ENCODE measurements at regions not wholly inside any gene's neighbourhood (a gene's known extent, or its start where the extent isn't known, plus 50 kb on each side); places are given as distances from the start of the nearest gene placed in this dataset.

GRCh38 chr13:22014469-22014868, 343.6 kb downstream of the FGF9 start:
- DNase-seq: no peak

DNA sequence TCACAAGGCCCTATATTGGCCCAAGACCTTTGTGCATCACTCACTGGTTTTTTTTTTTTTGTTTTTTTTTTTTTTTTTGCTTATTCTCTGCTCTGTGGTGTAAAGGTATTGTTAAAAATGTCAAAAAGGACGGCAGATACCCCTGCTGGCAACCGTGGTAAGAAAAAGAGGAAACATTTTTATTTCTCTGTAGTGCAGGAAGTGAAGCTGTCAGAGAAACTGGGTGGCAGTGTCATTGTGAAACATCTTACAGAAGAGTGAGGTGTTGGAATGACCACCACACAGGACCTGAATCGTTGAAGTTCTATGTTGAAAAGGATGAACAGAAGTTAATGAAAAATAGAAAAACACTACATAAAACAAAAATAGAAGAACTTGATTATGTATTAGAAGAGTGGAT, 346.4 kb downstream of the FGF9 start:
- no peak for DNase-seq

DNA sequence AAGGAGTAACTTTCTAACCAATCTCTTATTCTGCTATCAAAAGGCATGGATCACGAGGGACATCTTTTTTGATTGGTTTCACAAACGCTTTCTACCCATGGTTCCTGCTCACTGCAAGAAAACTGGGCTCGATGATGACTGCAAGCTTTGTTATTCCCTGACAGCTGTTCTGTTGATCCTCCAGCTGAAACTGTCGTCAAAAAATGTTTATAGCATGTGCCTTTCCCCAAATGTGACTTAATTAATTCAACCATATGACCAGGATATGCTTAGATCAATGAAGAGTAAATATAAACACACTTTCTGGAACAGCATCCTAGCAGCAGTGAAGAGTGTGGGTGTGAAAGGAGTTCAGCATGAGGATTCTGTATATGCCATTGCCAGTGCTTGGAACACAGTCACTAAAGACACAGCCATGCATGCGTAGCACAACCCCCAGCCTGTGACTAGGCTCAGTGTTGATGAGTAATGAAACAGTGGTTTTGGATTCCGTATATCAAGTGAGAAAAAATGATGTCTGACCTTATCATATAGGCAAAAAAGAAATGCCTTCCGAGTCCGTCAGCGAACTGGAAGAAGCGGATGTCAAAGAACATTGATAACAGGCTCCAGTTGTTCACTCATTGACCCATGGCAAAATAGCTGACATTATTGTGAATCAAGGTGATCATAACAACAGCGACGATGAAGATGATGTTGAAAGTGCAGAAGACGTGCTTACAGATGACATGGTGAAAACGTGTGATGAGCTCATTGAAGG, 347.4 kb downstream of the FGF9 start:
- no peak for DNase-seq

DNA sequence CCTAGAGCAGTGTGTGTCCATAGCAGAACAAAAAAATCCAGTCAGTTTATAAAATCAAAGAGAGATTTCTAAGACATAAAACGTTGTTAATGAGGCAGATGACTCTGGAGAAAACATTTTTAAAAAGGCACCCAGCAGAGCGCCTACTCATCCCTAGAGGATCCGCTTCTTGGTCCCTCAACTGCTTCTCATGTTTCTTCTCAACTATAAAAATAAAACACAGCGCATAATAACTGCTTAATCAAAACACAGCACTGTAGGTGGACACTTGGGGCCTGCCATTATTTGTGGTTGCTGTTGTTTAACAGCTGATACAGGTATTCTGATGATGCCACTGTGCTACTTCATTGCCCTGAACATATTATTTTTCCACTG, 347.9 kb downstream of the FGF9 start:
- DNase-seq: no peak

DNA sequence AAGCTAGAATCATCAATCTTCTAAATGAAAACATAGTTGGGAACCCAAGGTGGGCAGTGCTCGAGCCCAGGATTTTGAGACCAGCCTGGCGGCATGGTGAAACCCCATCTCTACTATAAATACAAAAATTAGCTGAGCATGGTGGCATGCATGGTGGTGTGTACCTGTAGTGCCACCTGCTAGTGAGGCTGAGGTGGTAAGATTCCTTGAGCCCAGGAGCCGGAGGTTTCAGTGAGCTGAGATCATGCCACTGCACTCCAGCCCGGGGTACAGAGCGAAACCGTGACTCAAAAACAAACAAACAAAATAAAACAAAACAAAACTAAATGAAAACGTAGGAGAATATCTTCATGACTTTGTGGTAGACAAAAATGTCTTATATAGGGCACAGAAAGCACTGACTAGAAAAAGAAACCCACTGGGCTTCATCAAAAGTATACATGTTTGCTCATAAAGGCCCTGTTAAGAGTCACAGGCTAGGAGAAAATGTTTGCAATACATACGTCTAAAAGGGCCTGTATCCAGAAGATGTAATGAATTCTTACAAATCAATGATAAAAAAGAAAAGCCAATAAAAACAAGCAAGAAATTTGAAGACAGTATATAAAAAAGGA, 353.6 kb downstream of the FGF9 start:
- DNase-seq: no peak

GRCh38 chr13:22027566-22027965, 356.7 kb downstream of the FGF9 start:
- no peak for DNase-seq

DNA sequence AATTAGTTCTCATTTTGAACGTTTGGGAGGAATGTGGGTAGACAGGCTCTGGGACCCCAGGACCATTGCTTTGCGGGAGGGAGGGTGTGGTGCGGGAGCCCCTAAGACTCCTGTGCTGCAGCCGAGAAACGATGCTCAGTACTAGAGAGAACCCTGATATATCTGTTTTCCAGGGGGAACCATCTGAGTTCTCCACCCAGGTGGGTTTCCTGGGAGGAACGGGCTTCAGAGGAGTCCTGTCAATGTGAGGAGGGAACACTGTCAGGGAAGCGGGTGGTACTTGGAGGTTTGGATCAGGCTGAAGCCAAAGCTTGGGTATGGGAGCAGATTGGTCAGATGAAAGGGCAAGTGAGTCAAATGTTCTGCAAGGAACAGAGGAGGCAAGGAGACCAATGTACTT, 358.0 kb downstream of the FGF9 start:
- no peak for DNase-seq

- DNase-seq: no peak
Measured at GRCh38 chr13:22030321-22030720, 359.4 kb downstream of the FGF9 start.

DNA sequence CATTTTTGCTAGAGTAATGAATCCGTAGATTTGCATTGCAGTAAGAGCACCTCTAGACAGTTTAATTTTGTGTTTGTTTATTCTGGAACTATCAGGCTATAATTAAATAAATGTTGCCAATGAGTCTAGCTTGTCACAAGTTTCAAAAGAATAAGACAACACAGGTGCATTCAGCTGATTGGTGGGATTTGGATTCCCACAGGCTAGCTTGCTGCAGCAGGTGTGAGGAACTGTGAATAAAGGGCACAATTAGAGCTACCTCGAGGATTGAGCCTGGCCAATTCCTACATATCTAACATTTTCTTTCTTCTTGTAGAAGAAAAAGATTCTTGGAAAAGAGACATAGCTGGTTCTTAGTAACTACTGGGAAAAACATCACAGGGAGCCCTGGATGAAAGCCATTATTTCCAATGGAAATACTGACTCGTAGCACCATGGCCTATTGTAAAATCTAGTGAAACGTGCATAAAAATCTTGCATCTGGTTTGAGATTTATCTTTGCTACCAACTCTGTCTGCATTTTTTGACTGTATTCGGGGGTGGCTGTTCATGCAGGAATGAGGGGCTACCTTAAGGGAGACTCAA, 360.9 kb downstream of the FGF9 start:
- no peak for DNase-seq

DNA sequence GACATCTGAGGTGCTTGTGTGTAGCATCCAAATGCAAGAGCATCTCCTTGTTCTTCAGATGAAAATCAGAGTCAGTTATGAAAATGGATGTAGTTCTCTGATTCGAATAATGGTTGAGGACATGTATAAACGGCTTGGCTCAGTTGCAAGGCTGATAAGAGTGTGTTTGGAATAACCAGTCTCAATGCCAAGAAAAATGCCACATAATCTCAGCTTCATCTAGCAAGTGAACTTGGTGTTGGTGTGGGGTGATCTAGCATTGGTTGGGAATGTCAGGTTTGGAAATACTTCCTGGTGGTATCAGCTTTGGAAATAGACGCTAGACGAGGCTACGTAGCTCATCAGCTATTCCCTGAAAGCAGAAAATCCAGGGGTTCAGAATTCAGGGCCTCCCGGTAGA, 362.0 kb downstream of the FGF9 start:
- no peak for DNase-seq

GRCh38 chr13:22039961-22040360, 369.1 kb downstream of the FGF9 start:
- no peak for DNase-seq

DNA sequence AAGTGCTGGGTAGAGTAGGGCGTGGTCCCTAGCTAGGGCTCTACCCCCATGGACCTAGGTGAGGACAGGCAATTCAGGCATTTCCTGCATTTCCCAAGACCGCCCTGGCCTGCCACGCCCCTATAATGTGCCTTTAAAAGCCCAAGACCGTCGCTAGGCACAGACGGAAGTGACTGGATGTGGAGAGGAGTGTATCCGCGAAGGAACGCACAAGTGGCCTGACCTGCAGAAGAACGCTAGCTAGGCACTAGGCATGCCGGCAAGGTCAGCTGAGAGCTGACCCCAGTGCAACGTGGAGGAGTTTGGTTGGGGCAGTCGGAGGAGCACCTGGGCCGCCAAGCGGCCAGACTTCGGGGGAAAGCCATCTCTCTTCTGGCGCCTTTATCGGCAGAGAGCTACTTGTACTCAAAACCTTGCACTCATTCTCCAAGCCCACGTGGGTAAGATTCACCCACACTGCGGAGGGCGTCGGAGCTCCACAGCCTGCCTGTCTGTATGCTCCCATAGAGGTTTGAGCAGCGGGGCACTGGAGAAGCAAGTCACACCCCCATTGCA, 370.0 kb downstream of the FGF9 start:
- no peak for DNase-seq

DNA sequence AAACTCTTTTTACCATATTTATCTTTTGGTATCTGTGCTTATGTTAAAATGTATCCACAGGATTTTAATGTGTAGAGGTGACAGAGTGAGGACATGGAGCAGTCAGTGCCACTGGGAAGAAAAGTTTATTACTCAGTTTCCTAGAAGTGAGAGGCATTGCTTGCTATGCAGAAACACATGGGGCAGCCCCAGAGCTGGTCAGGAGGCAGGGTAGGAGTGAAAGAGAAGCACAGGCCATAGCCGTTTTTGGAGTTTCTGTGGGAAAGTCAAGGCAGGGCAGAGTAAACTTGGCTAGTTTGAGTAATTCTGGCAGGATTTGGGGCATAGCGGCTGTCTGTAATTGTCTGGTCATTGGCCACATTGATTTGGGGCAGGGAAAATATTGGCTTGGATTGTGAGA, 370.9 kb downstream of the FGF9 start:
- no peak for DNase-seq

DNA sequence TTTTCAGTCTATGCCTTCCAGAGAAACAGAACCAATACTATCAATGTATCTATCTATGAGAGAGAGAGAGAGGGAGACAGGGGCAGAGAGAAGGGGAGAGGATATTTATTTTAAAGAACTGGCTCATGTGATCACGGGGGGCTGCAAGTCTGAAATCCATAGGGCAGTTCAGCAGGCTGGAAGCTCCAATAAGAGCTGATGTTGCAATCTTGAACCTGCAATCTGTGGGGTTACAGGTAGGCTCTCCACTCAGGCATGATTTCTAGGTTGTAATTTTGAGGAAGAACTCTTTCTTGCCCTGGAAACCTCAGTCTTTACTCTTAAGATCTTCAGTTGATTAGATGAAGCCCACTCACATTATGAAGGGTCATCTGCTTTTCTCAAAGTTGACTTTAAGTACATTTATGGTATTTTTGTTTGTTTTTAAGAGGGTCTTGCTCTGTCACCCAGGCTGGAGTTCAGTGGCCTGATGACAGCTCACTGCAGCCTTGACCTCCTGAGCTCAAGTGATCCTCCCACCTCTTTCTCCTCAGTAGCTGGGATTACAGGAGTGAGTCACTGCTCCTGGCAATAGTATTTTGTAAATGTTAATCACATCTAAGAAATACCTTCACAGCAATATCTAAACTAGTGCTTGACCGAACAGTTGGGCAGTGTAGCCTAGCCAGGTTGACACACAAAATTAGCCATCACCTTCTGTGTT, 376.4 kb downstream of the FGF9 start:
- DNase-seq: no peak

DNA sequence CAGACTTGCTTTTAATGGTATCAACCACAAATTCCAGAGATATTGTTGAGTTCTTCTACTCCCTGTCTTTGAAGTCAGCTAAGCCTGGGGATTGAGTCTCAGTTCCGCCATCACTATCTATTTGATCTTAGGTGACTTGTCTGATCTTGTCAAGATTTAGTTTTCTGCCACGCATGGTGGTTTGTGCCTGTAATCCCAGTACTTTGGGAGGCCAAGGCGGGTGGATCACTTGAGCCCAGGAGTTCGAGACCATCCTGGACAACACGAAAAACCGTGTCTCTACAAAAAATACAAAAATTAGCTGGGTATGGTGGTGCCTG, 376.9 kb downstream of the FGF9 start:
- DNase-seq: no peak

DNA sequence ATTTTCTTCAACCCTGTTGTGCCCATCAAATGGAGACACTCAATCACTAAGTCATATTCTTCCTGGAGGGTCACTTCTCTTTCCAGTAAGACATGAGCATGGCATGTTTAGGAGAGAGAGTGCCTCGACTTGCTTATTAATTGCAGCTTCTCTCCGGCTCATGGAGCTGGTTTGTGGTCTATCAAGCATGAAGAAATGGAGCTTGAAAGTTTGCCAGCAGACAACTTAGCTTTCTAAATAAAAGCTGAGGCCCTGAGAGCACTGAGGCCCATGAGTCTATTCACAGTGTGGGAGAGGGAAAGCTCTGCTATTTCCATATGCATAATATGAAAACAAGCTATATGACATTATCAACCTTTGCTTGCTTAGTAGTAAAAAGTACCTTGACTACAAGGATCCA, 378.5 kb downstream of the FGF9 start:
- DNase-seq: no peak

- DNase-seq: no peak
Measured at GRCh38 chr13:22050951-22051563, 380.2 kb downstream of the FGF9 start.

DNA sequence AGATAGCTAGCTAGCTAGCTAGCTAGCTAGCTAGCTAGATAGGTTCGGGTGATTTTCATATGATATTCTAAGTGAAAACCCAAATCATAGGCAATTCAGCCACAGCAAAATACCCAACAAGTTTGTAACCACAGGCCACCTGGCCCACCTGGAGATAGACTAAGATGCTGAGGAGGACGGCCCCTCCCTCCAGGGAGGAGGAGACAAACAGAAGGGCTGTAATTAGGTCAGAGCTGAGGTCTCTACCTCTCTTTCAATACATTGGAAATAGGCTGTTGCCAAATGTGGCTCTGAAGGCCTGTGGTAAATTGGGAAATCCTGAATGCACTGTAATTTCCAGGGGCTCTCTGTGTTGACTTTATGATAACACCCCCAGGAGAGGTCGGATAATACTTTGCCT, 382.2 kb downstream of the FGF9 start:
- no peak for DNase-seq

DNA sequence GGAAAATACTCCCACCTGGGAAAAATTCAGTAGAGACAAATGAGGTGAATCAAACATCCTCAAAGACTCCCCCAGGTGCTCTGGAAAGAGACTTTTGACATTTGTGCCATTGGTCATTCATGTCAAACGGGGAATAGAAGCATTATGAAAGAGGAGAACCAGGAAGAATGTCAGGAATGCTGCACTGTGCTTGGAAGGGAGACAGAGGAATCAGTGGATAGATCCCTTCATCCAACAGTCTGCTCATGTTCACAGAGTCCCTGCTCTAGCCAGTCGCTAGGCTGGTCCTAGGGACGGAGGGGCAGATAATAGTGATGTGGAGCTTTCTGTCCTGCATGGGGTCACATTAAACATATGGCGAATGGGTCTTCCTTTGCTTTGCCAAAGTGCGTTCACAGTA, 384.4 kb downstream of the FGF9 start:
- DNase-seq: no peak

DNA sequence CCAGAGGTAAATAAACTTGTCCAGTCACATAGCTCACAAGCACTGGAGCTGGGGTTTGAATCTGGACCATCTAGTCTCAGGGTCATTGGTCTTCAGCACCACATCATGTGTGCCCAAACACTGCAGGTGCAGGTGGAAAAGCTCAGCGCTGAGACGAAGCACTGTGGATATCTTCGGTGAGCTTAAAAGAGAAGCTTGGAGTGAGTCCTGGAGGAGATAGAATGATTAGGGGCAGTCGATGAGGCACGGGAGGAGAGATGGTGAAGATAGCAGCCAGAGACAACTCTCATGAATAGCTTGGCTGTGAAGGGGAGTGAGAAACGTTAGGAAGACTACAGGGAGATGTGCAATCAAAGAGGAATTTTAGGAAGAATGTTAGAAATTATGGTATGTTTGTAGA, 389.3 kb downstream of the FGF9 start:
- DNase-seq: no peak

DNA sequence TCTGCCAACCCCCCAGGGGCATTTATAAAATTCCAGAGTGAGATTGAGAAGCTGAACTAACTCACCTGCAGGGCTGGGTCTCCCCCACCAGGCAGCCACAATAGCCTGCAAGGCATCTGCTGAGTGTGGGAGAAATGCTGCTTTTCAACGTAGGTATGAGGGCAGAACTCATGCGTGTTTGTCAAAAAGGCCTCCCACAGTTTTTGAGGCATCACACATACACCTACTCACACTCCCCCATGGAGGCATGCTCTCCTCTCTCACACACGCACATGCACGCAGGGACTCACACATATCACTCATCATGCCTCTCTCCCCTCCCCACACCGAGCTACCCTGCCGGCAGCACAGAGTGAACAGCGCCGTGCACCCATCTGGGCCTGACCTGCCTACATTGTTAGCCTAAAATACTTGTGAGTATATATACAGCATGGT, 390.5 kb downstream of the FGF9 start:
- no peak for DNase-seq

- DNase-seq: no peak
Measured at GRCh38 chr13:22061806-22062391, 391.0 kb downstream of the FGF9 start.
